HCT116 (cell line): ENCODE measurements at regions not wholly inside any gene's neighbourhood (a gene's known extent, or its start where the extent isn't known, plus 50 kb on each side); places are given as distances from the start of the nearest gene placed in this dataset.

Experiments
- ATAC-seq: fragments of 200-7000 bp; cut with Tn5 transposase; 2 replicates; pipeline ENCODE4 v1.9.1; 2020; ENCODE audit warnings: mild to moderate bottlenecking, moderate library complexity
- BruUV-seq: library from RNA; stranded (reverse); fragments of 400-500 nt; replicated peaks from 2 replicates; lab custom pipeline; 2021; lab: Mats Ljungman, UMichigan
- CTCF ChIA-PET: fragments of 300-600 bp; sonication (Branson Sonifier 250); formaldehyde crosslinking; loops from one replicate; lab custom pipeline; 2021; ENCODE audit warnings: antibody characterized with exemption; lab: Charles Lee
- POLR2A ChIA-PET: fragments of 300-600, 350-600 bp; sonication (Branson Sonifier 250); formaldehyde crosslinking; loops from one replicate; lab custom pipeline; 2021; ENCODE audit warnings: antibody characterized with exemption; lab: Charles Lee
- RAD21 ChIA-PET, 2 experiments: fragments of 300-600 bp; sonication (Branson Sonifier 250); formaldehyde crosslinking; loops; one replicate each; lab custom pipeline; 2023; ENCODE audit warnings: low total read pairs in 2 of 2; ENCODE audit not compliant: uncharacterized antibody in 2 of 2, unreplicated experiment in 2 of 2, low non-redundant PET in 1 of 2; lab: Charles Lee
- DNase-seq: peaks from one replicate; pipeline ENCODE4 v3.0.0-alpha.2; 2010; ENCODE audit warnings: low read depth, low spot score
- H2AFZ ChIP-seq: fragments of 200-600 bp; shearing (Covaris generic), sonication (generic); 2 replicates; pipeline ENCODE4 v1.6.1; 2017; ENCODE audit warnings: low read depth, mixed run types, mixed read lengths, antibody characterized with exemption, low read length; ENCODE audit not compliant: poor library complexity, severe bottlenecking
- H3K27ac ChIP-seq: 2 replicates; pipeline ENCODE4 v1.5.1; 2012; ENCODE audit warnings: low read depth, low read length
- H3K27me3 ChIP-seq: fragments of 200-600 bp; sonication (generic); 2 replicates; pipeline ENCODE4 v1.6.1; 2016; ENCODE audit warnings: mixed run types, low read length, mixed read lengths; ENCODE audit not compliant: insufficient read depth
- H3K36me3 ChIP-seq, 2 experiments: fragments of 200-500 bp in 1 of 2; fragments of 200-600 bp in 1 of 2; sonication (Bioruptor generic) in 1 of 2; sonication (generic) in 1 of 2; 2 replicates each; pipeline versions ENCODE4 v1.5.1 to v1.6.1; 2014 to 2016; ENCODE audit warnings: low read length in 2 of 2, inconsistent platforms in 1 of 2, mixed read lengths in 1 of 2, mixed run types in 1 of 2; ENCODE audit not compliant: insufficient read depth in 2 of 2, control insufficient read depth in 1 of 2
- H3K4me1 ChIP-seq, 2 experiments: fragments of 200-600 bp in 1 of 2; sonication (generic) in 1 of 2; 2 replicates each; pipeline versions ENCODE4 v1.5.1 to v1.6.1; 2012 to 2017; ENCODE audit warnings: low read length in 2 of 2, inconsistent platforms in 1 of 2, mild to moderate bottlenecking in 1 of 2, mixed read lengths in 1 of 2, mixed run types in 1 of 2, moderate library complexity in 1 of 2; ENCODE audit not compliant: insufficient read depth in 2 of 2, control insufficient read depth in 1 of 2
- H3K4me2 ChIP-seq: fragments of 200-600 bp; sonication (generic); 2 replicates; pipeline ENCODE4 v1.6.1; 2017; ENCODE audit warnings: mixed run types, low read length, mixed read lengths
- H3K4me3 ChIP-seq, 2 experiments: fragments of 200-600 bp in 1 of 2; sonication (generic) in 1 of 2; replicated peaks in 1 of 2; 2 replicates each; pipeline ENCODE4 v1.5.1; 2011 to 2016; ENCODE audit warnings: low read length in 2 of 2, control low read depth in 1 of 2, low read depth in 1 of 2, mild to moderate bottlenecking in 1 of 2, mixed read lengths in 1 of 2, mixed run types in 1 of 2
- H3K79me2 ChIP-seq: fragments of 200-600 bp; sonication (generic); 2 replicates; pipeline ENCODE4 v1.6.1; 2017; ENCODE audit warnings: mild to moderate bottlenecking, mixed run types, low read length, moderate library complexity, mixed read lengths; ENCODE audit not compliant: insufficient read depth
- H3K9ac ChIP-seq: fragments of 200-600 bp; sonication (generic); 2 replicates; pipeline ENCODE4 v1.6.1; 2016; ENCODE audit warnings: low read length, mixed read lengths
- H3K9me2 ChIP-seq: fragments of 200-600 bp; sonication (generic), shearing (Covaris generic); 2 replicates; pipeline ENCODE4 v1.6.1; 2017; ENCODE audit warnings: mixed run types, mild to moderate bottlenecking, moderate library complexity; ENCODE audit not compliant: insufficient read depth
- H3K9me3 ChIP-seq, 2 experiments: fragments of 200-500 bp in 1 of 2; fragments of 200-600 bp in 1 of 2; sonication (Bioruptor generic) in 1 of 2; sonication (generic) in 1 of 2; 2 replicates each; pipeline ENCODE4 v1.6.1; 2014 to 2017; ENCODE audit warnings: low read length in 2 of 2, mixed read lengths in 2 of 2, inconsistent platforms in 1 of 2, low read depth in 1 of 2, mild to moderate bottlenecking in 1 of 2, mixed run types in 1 of 2, moderate library complexity in 1 of 2; ENCODE audit not compliant: control insufficient read depth in 1 of 2, insufficient read depth in 1 of 2
- H4K20me1 ChIP-seq: fragments of 200-600 bp; sonication (generic), shearing (Covaris generic); 2 replicates; pipeline ENCODE4 v1.6.1; 2017; ENCODE audit warnings: mixed run types, mild to moderate bottlenecking, moderate library complexity; ENCODE audit not compliant: insufficient read depth
- CBX3 ChIP-seq: IDR thresholded peaks from 2 replicates; pipeline ENCODE4 v1.6.1; 2012; ENCODE audit warnings: low read depth
- CEBPB ChIP-seq: IDR thresholded peaks from 2 replicates; pipeline ENCODE4 v1.6.1; 2012; ENCODE audit warnings: low read depth
- EGR1 ChIP-seq: IDR thresholded peaks from 2 replicates; pipeline ENCODE4 v1.6.1; 2012; ENCODE audit warnings: low read depth
- ELF1 ChIP-seq: IDR thresholded peaks from 2 replicates; pipeline ENCODE4 v1.6.1; 2012; ENCODE audit warnings: low read depth, borderline replicate concordance
- EZH2phosphoT487 ChIP-seq: fragments of 200-600 bp; IDR thresholded peaks from 2 replicates; pipeline ENCODE4 v1.6.1; 2018; ENCODE audit warnings: antibody characterized with exemption, borderline replicate concordance
- FOSL1 ChIP-seq: IDR thresholded peaks from 2 replicates; pipeline ENCODE4 v1.6.1; 2012; ENCODE audit warnings: low read depth
- JUND ChIP-seq: IDR thresholded peaks from 2 replicates; pipeline ENCODE4 v1.6.1; 2012
- MAX ChIP-seq: IDR thresholded peaks from 2 replicates; pipeline ENCODE4 v1.6.1; 2012
- POLR2A ChIP-seq: IDR thresholded peaks from 2 replicates; pipeline ENCODE4 v1.7.0; 2011; ENCODE audit warnings: borderline replicate concordance; ENCODE audit not compliant: insufficient read depth, insufficient read length; ENCODE audit errors: extremely low read depth
- POLR2AphosphoS5 ChIP-seq: IDR thresholded peaks from 2 replicates; pipeline ENCODE4 v1.6.1; 2011; ENCODE audit warnings: mild to moderate bottlenecking, low read depth, low read length, moderate library complexity
- RAD21 ChIP-seq: IDR thresholded peaks from 2 replicates; pipeline ENCODE4 v1.6.1; 2012; ENCODE audit warnings: low read depth, mild to moderate bottlenecking
- REST ChIP-seq: IDR thresholded peaks from 2 replicates; pipeline ENCODE4 v1.6.1; 2012; ENCODE audit warnings: low read depth
- SIN3A ChIP-seq: IDR thresholded peaks from 2 replicates; pipeline ENCODE4 v1.6.1; 2012; ENCODE audit warnings: low read depth
- SP1 ChIP-seq: IDR thresholded peaks from 2 replicates; pipeline ENCODE4 v1.6.1; 2012; ENCODE audit warnings: low read depth
- SRF ChIP-seq: IDR thresholded peaks from 2 replicates; pipeline ENCODE4 v1.6.1; 2012; ENCODE audit warnings: low read depth
- TCF7L2 ChIP-seq: IDR thresholded peaks from 2 replicates; pipeline ENCODE4 v1.7.0; 2011; ENCODE audit warnings: borderline replicate concordance, inconsistent platforms; ENCODE audit not compliant: insufficient read depth, insufficient read length; ENCODE audit errors: extremely low read depth
- ZBTB33 ChIP-seq: IDR thresholded peaks from 2 replicates; pipeline ENCODE4 v1.6.1; 2011; ENCODE audit warnings: mild to moderate bottlenecking, low read length, moderate library complexity; ENCODE audit not compliant: insufficient replicate concordance; ENCODE audit errors: extremely low read depth
- ZFX ChIP-seq: fragments of 450-650 bp; IDR thresholded peaks from 2 replicates; pipeline ENCODE4 v1.6.1; 2017
- intact Hi-C: fragments of 100-400 bp; cut with micrococcal nuclease; formaldehyde crosslinking; loops from 2 replicates; pipeline ENCODE4 v1.10.0; 2022
- TF ChIP-seq, protein P1 (sequence below): IDR thresholded peaks from 2 replicates; pipeline ENCODE4 v1.6.1; 2012

DNA sequence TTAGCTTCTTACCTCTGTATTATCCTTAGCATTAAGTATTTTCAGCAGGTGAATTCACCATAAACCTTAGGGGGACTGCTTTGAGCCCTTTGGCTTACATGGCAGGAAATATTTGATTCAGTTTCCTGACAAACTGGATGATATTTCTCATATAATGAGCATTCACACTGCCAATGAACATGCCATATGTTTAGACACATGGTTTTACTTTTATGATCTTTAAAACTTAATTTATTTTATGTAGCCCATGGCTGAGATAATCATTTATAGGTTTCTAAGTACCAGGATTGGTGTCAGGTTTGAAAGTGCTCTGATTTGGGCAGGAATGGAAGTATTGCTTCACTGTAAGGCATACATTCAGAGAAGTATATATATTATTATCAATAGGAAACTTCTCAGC lies 319.1 kb downstream of the ZPLD1 start (continued):
- TF ChIP-seq ZBTB33 = no peak
- no peak for TF ChIP-seq EZH2phosphoT487
- no peak for TF ChIP-seq EGR1
- TF ChIP-seq CEBPB = no peak

DNA sequence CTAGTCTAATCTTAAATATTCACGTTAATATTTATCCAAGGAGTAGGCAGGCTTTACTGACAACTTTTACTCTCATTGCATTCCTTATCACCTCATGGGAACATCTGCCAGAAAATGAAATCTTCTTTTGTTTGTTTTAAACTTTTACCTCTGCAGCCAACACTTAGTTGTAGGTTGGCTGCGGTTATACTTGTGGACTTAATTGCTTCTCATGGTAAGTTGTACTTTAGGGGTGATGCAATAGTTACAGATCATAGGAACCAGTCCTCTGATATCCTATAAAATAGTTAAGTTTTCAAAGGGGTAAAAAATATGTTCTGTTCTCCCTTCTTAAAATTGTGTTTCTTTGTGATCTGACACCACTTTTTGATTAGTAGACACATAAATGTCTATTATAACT lies 321.9 kb downstream of the ZPLD1 start:
- H3K79me2 ChIP-seq = no peaks in the 10 kb centered on the region
- no peak for DNase-seq
- no peaks in the 10 kb centered on the region for H3K4me1 ChIP-seq
- H3K36me3 ChIP-seq = no peaks in the 10 kb centered on the region
- H3K4me3 ChIP-seq = no peak overlapping the region
- TF ChIP-seq TCF7L2 = no peak
- TF ChIP-seq, protein P1, sequence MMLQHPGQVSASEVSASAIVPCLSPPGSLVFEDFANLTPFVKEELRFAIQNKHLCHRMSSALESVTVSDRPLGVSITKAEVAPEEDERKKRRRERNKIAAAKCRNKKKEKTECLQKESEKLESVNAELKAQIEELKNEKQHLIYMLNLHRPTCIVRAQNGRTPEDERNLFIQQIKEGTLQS = no peak
- TF ChIP-seq MAX = no peak
- no peak for TF ChIP-seq RAD21
- no peak for TF ChIP-seq ELF1
- no peak for TF ChIP-seq FOSL1
- TF ChIP-seq REST = no peak
- no peak for TF ChIP-seq SIN3A
- no peak for TF ChIP-seq ZFX
- no peak for TF ChIP-seq EGR1
- TF ChIP-seq SRF = no peak
- no peak for TF ChIP-seq POLR2AphosphoS5
- TF ChIP-seq JUND = no peak
- no peak for TF ChIP-seq POLR2A
- no peak for TF ChIP-seq CBX3
- no peak for TF ChIP-seq SP1
- TF ChIP-seq ZBTB33 = no peak
- no peak for TF ChIP-seq CEBPB
- no peak for TF ChIP-seq EZH2phosphoT487
- no peak overlapping the region for H2AFZ ChIP-seq
- no peaks in the 10 kb centered on the region for H3K9me3 ChIP-seq
- no peak overlapping the region for H3K4me2 ChIP-seq
- ChIA-PET RAD21 (no interaction called here), POLR2A (no interaction called here), CTCF (no interaction called here)
- BruUV-seq = no TSS peak
- H3K9ac ChIP-seq = no peak overlapping the region
- H3K9me2 ChIP-seq = no peaks in the 10 kb centered on the region
- H3K27me3 ChIP-seq = no peaks in the 10 kb centered on the region
- no peaks in the 10 kb centered on the region for H4K20me1 ChIP-seq
- intact Hi-C loops = no loop called here
- no peak for ATAC-seq
- no peak overlapping the region for H3K27ac ChIP-seq
